ENCODE measurements at regions not wholly inside any gene's neighbourhood (a gene's known extent, or its start where the extent isn't known, plus 50 kb on each side); places are given as distances from the start of the nearest gene placed in this dataset.

GRCh38 chr14:65153101-65153500 lies 50.8 kb upstream of the MAX start:
- Histone ChIP-seq H3K27ac (no peak overlapping the region), H3K9me3 (replicated peaks) (no peaks in the 10 kb centered on the region), H3K36me3 (no peaks in the 10 kb centered on the region), H3K4me3 (no peak overlapping the region), H3K4me1 (no peaks in the 10 kb centered on the region), H3K27me3 (no peaks in the 10 kb centered on the region)
- peak; percentile 19 to 38 for DNase-seq

DNA sequence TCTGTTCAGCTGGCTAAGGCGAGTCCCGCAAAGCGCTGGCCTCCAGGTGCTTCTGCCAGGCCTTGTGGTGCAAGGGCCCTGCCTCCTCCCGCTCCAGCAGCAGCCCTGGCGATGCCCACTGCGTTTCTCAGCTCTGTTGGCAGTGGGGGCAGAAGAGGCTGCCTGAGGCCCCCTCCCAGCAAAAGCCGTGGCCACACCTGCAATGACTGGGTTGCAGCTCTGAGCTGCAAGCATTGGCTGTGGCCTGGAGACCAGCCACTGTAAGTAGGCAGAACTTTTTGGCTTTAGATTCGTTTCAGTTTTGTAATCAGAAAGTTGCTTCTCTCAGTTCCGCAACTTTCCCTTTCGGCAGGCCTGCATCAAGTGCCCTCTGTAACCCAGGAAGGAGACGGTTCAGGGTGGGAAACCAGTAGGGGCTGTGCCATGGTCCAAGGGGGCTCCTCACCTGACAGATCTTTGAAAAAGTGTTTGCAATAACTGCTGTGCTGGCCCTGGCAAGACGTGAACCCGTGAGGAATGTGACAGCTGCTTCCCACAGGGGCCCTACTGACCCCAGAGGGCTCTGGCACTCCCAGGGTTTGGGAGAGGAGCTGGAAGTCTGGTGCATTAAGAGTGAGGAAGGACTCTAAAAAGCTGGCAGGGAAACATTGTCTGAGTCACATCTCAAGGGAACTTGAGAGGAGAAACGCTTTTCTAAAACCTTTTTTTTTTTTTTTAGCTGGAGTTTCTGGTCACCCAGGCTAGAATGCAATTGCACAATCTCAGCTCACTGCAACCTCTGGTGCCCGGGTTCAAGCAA lies 54.5 kb upstream of the MAX start:
- DNase-seq: peak; percentile 9 to 24
- no peaks in the 10 kb centered on the region for H3K9me3 ChIP-seq (replicated peaks)
- H3K27ac ChIP-seq: no peak overlapping the region
- H3K4me1 ChIP-seq: no peaks in the 10 kb centered on the region
- no peaks in the 10 kb centered on the region for H3K36me3 ChIP-seq
- H3K4me3 ChIP-seq: no peak overlapping the region
- H3K27me3 ChIP-seq: no peaks in the 10 kb centered on the region

GRCh38 chr14:65159281-65160062 lies 57.2 kb upstream of the MAX start:
- Histone ChIP-seq H3K4me1 (no peaks in the 10 kb centered on the region), H3K36me3 (no peaks in the 10 kb centered on the region)

GRCh38 chr14:65160091-65160490 lies 57.8 kb upstream of the MAX start:
- Histone ChIP-seq H3K36me3 (no peaks in the 10 kb centered on the region), H3K27ac (no peak overlapping the region), H3K27me3 (no peaks in the 10 kb centered on the region), H3K4me3 (no peak overlapping the region), H3K9me3 (replicated peaks) (no peaks in the 10 kb centered on the region), H3K4me1 (no peaks in the 10 kb centered on the region)
- DNase-seq: no peak

More at GRCh38 chr14:65159281-65160062, 57.2 kb upstream of the MAX start:
- DNase-seq: no peak
- Histone ChIP-seq H3K27me3 (no peaks in the 10 kb centered on the region), H3K27ac (no peak overlapping the region), H3K9me3 (replicated peaks) (no peaks in the 10 kb centered on the region), H3K4me3 (no peak overlapping the region)

DNA sequence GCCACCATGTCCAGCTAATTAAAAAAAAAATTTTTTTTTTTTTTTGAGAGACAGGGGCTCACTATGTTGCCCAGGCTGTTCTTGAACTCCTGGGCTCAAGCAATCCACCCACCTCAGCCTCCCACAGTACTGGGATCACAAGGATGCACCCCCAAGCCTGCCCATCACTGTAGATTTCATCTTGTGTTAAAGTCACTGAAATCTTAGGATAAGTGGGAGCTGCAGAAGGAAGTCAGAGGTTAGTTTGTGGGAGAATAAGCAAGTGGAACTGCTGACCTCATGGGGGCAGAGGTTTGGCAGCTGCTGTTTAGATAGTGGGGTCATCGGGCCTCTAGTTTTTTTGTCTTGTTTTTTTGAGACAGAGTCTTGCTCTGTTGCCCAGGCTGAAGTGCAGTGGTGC lies 59.7 kb upstream of the MAX start:
- no peaks in the 10 kb centered on the region for H3K36me3 ChIP-seq
- H3K4me1 ChIP-seq: no peaks in the 10 kb centered on the region
- no peak for DNase-seq
- no peaks in the 10 kb centered on the region for H3K9me3 ChIP-seq (replicated peaks)
- no peaks in the 10 kb centered on the region for H3K27me3 ChIP-seq
- H3K4me3 ChIP-seq: no peak overlapping the region
- no peak overlapping the region for H3K27ac ChIP-seq

DNA sequence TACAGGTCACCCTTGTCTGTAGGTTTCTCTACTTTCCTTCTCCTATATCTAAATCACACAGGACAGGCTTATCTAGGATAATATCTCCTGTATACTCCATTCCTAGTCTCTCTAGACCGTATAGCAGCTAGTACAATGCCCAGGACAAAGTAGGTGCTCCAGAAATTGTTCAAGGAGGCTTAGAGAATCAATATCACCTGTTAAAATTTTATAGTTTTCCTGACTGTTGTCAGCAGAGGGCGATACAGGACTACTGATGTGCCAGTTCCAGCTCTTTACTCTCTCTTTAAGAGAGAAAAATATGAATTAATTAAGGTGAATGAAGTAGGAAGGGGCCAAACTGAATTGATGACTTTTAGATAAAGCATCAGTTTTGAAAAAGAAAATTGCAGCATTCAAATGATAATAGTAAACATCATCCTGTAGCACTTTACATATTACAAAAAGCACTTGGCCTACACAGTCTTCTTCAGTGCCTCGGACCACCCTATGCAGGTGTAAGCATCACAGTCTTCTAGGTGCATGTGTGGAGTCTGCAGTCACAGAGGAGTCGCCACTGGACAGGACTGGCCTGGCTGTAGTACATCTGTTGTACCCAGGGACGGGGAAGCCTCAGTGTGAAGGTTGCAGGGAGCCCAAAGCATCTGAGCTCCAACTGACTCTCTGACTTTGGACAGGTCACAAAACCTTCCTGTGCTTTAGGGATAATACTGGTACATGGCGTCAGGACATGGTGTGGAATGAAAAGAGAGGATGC lies 61.9 kb upstream of the MAX start:
- H3K27ac ChIP-seq: no peak overlapping the region
- no peaks in the 10 kb centered on the region for H3K9me3 ChIP-seq (replicated peaks)
- H3K4me3 ChIP-seq: no peak overlapping the region
- no peaks in the 10 kb centered on the region for H3K4me1 ChIP-seq
- no peaks in the 10 kb centered on the region for H3K27me3 ChIP-seq
- peak; percentile 7 to 63 for DNase-seq
- H3K36me3 ChIP-seq: no peaks in the 10 kb centered on the region

- Histone ChIP-seq H3K4me1 (no peaks in the 10 kb centered on the region), H3K27me3 (no peaks in the 10 kb centered on the region), H3K9me3 (replicated peaks) (no peaks in the 10 kb centered on the region), H3K36me3 (no peaks in the 10 kb centered on the region), H3K4me3 (no peak overlapping the region), H3K27ac (no peak overlapping the region)
- DNase-seq: peak in 1 of 2 experiments; percentile 17
These were observed 62.5 kb upstream of the MAX start for GRCh38 chr14:65164825-65165135.

DNA sequence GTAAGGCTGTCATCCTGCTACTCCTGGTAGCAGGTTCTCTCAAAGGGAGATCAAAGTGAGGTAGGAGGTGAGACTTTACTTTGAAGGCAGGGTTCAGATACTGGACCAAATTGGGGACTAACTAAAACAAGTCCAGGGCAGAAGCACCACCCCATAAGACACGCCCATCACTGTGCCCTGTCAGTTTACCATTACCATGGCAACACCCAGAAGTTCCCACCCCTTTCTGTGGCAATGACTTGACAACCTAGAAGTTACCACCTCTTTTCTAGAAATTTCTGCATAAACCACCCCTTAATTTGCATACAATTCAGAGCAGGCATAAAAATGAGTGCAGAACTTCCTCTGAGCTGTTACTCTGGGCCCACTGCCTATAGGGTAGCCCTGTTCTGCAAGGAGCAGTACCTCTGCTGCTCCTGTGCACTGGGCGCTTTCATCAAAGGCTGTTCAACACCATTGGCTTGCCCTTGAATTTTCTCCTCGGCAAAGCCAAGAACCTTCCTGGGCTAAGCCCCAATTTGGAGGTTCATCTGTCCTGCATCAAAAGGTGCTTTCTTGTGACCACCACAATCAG lies 64.8 kb upstream of the MAX start:
- H3K27ac ChIP-seq: no peak overlapping the region
- no peaks in the 10 kb centered on the region for H3K9me3 ChIP-seq (replicated peaks)
- H3K27me3 ChIP-seq: no peaks in the 10 kb centered on the region
- H3K4me3 ChIP-seq: no peak overlapping the region
- DNase-seq: no peak
- H3K36me3 ChIP-seq: no peaks in the 10 kb centered on the region
- no peaks in the 10 kb centered on the region for H3K4me1 ChIP-seq

DNA sequence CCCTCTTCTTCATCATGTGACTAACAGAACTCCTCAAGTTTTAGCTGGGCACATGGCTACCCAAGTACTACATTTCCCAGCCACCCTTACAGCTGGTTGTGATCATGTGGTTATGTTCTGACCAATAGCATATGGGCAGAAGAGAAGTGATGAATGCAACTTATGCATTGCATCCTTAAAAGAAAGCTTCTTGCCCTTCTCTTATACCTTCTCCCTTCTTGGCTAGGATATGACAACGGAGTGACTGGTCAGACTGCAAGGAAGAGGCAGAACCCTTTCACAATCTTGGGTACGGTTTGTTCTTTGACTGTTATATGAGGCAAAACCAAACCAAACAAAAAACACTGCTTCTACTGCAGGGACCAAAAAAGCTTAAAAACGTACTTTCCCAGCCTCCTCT lies 66.5 kb upstream of the MAX start:
- no peak for DNase-seq
- Histone ChIP-seq H3K9me3 (replicated peaks) (no peaks in the 10 kb centered on the region), H3K4me1 (no peaks in the 10 kb centered on the region), H3K36me3 (no peaks in the 10 kb centered on the region), H3K27me3 (no peaks in the 10 kb centered on the region), H3K4me3 (no peak overlapping the region), H3K27ac (no peak overlapping the region)

DNA sequence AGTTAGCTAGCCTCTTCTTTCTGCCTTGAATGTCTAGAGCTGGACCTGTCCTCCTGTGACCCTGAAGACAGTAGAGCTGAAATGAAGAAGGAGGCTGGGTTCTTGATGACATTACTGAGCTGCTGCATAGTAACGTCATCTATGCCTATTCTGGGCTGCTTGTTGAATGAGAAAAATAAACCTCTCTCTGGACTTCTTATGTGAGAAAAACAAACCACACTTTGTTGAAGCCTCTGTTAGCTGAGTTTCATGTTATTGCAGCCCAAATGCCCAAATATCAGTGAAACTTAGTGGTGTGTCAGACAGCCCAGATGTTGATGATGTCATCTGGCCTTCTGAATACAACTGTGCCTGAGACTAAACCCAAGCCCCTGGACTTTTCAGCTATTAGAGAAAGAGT lies 67.0 kb upstream of the MAX start:
- H3K4me1 ChIP-seq: no peaks in the 10 kb centered on the region
- no peak overlapping the region for H3K4me3 ChIP-seq
- no peaks in the 10 kb centered on the region for H3K36me3 ChIP-seq
- H3K27me3 ChIP-seq: no peaks in the 10 kb centered on the region
- DNase-seq: no peak
- no peaks in the 10 kb centered on the region for H3K9me3 ChIP-seq (replicated peaks)
- H3K27ac ChIP-seq: no peak overlapping the region

- no peak overlapping the region for H3K4me3 ChIP-seq
- no peaks in the 10 kb centered on the region for H3K36me3 ChIP-seq
- H3K4me1 ChIP-seq: no peaks in the 10 kb centered on the region
- H3K27ac ChIP-seq: no peak overlapping the region
- H3K9me3 ChIP-seq (replicated peaks): no peaks in the 10 kb centered on the region
- H3K27me3 ChIP-seq: no peaks in the 10 kb centered on the region
- no peak for DNase-seq
These were observed 68.0 kb upstream of the MAX start for GRCh38 chr14:65170318-65170717.

GRCh38 chr14:65170768-65171507 lies 68.6 kb upstream of the MAX start:
- Histone ChIP-seq H3K9me3 (replicated peaks) (no peaks in the 10 kb centered on the region), H3K27me3 (no peaks in the 10 kb centered on the region), H3K36me3 (no peaks in the 10 kb centered on the region), H3K4me1 (no peaks in the 10 kb centered on the region), H3K4me3 (no peak overlapping the region), H3K27ac (no peak overlapping the region)
- no peak for DNase-seq

- no peaks in the 10 kb centered on the region for H3K27me3 ChIP-seq
- H3K27ac ChIP-seq: no peak overlapping the region
- no peaks in the 10 kb centered on the region for H3K36me3 ChIP-seq
- DNase-seq: no peak
- H3K4me3 ChIP-seq: no peak overlapping the region
- no peaks in the 10 kb centered on the region for H3K9me3 ChIP-seq (replicated peaks)
- no peaks in the 10 kb centered on the region for H3K4me1 ChIP-seq
These were observed 71.8 kb upstream of the MAX start for GRCh38 chr14:65173973-65174693.

- Histone ChIP-seq H3K4me3 (no peak overlapping the region), H3K27me3 (no peaks in the 10 kb centered on the region), H3K27ac (no peak overlapping the region), H3K36me3 (no peaks in the 10 kb centered on the region), H3K4me1 (no peaks in the 10 kb centered on the region), H3K9me3 (replicated peaks) (no peaks in the 10 kb centered on the region)
- no peak for DNase-seq
These were observed 72.5 kb upstream of the MAX start for GRCh38 chr14:65174783-65175182.
